B cell (primary cell): ENCODE measurements at regions not wholly inside any gene's neighbourhood (a gene's known extent, or its start where the extent isn't known, plus 50 kb on each side); places are given as distances from the start of the nearest gene placed in this dataset.

Source experiments
- ATAC-seq: fragments of 200-7000 bp; cut with Tn5 transposase; one replicate; pipeline ENCODE4 v1.10.0; 2021; ENCODE audit warnings: low read depth, mild to moderate bottlenecking, moderate number of reproducible peaks, moderate library complexity
- CTCF ChIA-PET: fragments of 350-600 bp; sonication (Branson Sonifier 250); formaldehyde crosslinking; loops from one replicate; lab custom pipeline; 2021; ENCODE audit warnings: antibody characterized with exemption, inconsistent platforms; lab: Charles Lee
- POLR2A ChIA-PET: fragments of 350-600 bp; sonication (Branson Sonifier 250); formaldehyde crosslinking; loops from one replicate; lab custom pipeline; 2021; ENCODE audit warnings: antibody characterized with exemption; lab: Charles Lee
- DNase-seq: peaks from one replicate; pipeline ENCODE4 v3.0.0; 2013
- H2AFZ ChIP-seq: 2 replicates; pipeline ENCODE4 v1.6.1; 2012; ENCODE audit warnings: mild to moderate bottlenecking, low read depth, low read length; ENCODE audit not compliant: insufficient read depth, poor library complexity, severe bottlenecking
- H3K27ac ChIP-seq, 2 donors: 1 replicate in 1 of 2; 2 replicates in 1 of 2; pipeline ENCODE4 v1.5.1; 2012 to 2013; ENCODE audit warnings: low read length in 2 of 2, mild to moderate bottlenecking in 2 of 2, moderate library complexity in 1 of 2
- H3K27me3 ChIP-seq, 4 experiments: fragments of 200-600 bp in 1 of 4; sonication (generic) in 1 of 4; replicated peaks in 1 of 4; 1 replicate in 2 of 4; 2 replicates in 2 of 4; pipeline versions ENCODE4 v1.6.1 to v1.7.0; 2013 to 2016; ENCODE audit warnings: low read length in 3 of 4, mild to moderate bottlenecking in 2 of 4, mixed read lengths in 1 of 4, moderate library complexity in 1 of 4; ENCODE audit not compliant: insufficient read depth in 4 of 4, control insufficient read depth in 3 of 4; ENCODE audit errors: control extremely low read depth in 1 of 4
- H3K36me3 ChIP-seq, 2 experiments: replicated peaks in 1 of 2; 1 replicate in 1 of 2; 2 replicates in 1 of 2; pipeline versions ENCODE4 v1.6.1 to v1.7.1; 2013; ENCODE audit warnings: low read length in 1 of 2; ENCODE audit not compliant: insufficient read depth in 2 of 2, control insufficient read depth in 1 of 2; ENCODE audit errors: control extremely low read depth in 1 of 2, extremely low read depth in 1 of 2
- H3K4me1 ChIP-seq, 2 donors: fragments of 200-600 bp in 1 of 2; sonication (generic) in 1 of 2; 1 replicate in 1 of 2; 2 replicates in 1 of 2; pipeline versions ENCODE4 v1.5.1 to v1.6.1; 2013 to 2017; ENCODE audit warnings: low read length in 2 of 2; ENCODE audit not compliant: control insufficient read depth in 2 of 2, insufficient read depth in 2 of 2
- H3K4me2 ChIP-seq: replicated peaks from 2 replicates; pipeline ENCODE3; 2012; ENCODE audit warnings: mild to moderate bottlenecking, low read depth, low read length; ENCODE audit not compliant: poor library complexity, severe bottlenecking
- H3K4me3 ChIP-seq, 5 experiments: fragments of 200-600 bp in 1 of 5; sonication (generic) in 1 of 5; 1 replicate in 3 of 5; 2 replicates in 2 of 5; pipeline versions ENCODE4 v1.5.1 to v1.7.0; 2011 to 2016; ENCODE audit warnings: low read length in 4 of 5, mild to moderate bottlenecking in 4 of 5, low read depth in 2 of 5, control low read depth in 1 of 5, moderate library complexity in 1 of 5; ENCODE audit not compliant: insufficient read depth in 1 of 5; ENCODE audit errors: control extremely low read depth in 1 of 5, extremely low read depth in 1 of 5
- H3K79me2 ChIP-seq: fragments of 200-600 bp; sonication (generic); one replicate; pipeline ENCODE4 v1.6.0; 2016; ENCODE audit warnings: low read length; ENCODE audit not compliant: control insufficient read depth, insufficient read depth
- H3K9ac ChIP-seq: fragments of 200-600 bp; sonication (generic); 2 replicates; pipeline ENCODE4 v1.6.1; 2017; ENCODE audit warnings: mild to moderate bottlenecking, low read length, moderate library complexity
- H3K9me3 ChIP-seq, 3 donors: one replicate each; pipeline versions ENCODE4 v1.6.1 to v1.7.1; 2013; ENCODE audit warnings: low read length in 2 of 3; ENCODE audit not compliant: control insufficient read depth in 2 of 3, insufficient read depth in 1 of 3; ENCODE audit errors: control extremely low read depth in 1 of 3
- H4K20me1 ChIP-seq: 2 replicates; pipeline ENCODE4 v1.6.0; 2012; ENCODE audit warnings: mild to moderate bottlenecking, low read length; ENCODE audit not compliant: insufficient read depth, control insufficient read depth, poor library complexity, severe bottlenecking
- H3K27ac Mint-ChIP-seq: one replicate; pipeline ENCODE4 v1.8.0; 2021; ENCODE audit warnings: mixed read lengths
- H3K27me3 Mint-ChIP-seq: one replicate; pipeline ENCODE4 v1.8.0; 2021; ENCODE audit warnings: mixed read lengths
- H3K4me1 Mint-ChIP-seq: one replicate; pipeline ENCODE4 v1.8.0; 2021; ENCODE audit warnings: mixed read lengths
- H3K4me3 Mint-ChIP-seq: one replicate; pipeline ENCODE4 v1.8.0; 2021; ENCODE audit warnings: mixed read lengths
- H3K9me3 Mint-ChIP-seq: one replicate; pipeline ENCODE4 v1.8.0; 2022; ENCODE audit warnings: mixed read lengths; ENCODE audit not compliant: insufficient read depth
- EZH2 ChIP-seq: IDR thresholded peaks from 2 replicates; pipeline ENCODE4 v1.6.1; 2012; ENCODE audit warnings: borderline replicate concordance, low read depth, mild to moderate bottlenecking, moderate library complexity, low read length; ENCODE audit not compliant: insufficient read depth, poor library complexity, severe bottlenecking
- WGBS: methylation state at CpG from one replicate; pipeline ENCODE4 v1.1.5; 2013; ENCODE audit warnings: missing lambda C conversion rate; ENCODE audit not compliant: insufficient coverage; 5-methylcytosine and 5-hydroxymethylcytosine counted together
- intact Hi-C: fragments of 100-400 bp; cut with micrococcal nuclease; formaldehyde crosslinking; loops from one replicate; pipeline ENCODE4 v1.10.0; 2022
- TF ChIP-seq, protein P1 (sequence below): fragments of 200-600 bp; IDR thresholded peaks from one replicate; pipeline ENCODE4 v1.8.0; 2022; ENCODE audit warnings: antibody characterized with exemption, mild to moderate bottlenecking

- Histone ChIP-seq H3K27me3 (no peaks in the 10 kb centered on the region), H3K9ac (no peak overlapping the region), H2AFZ (no peak overlapping the region), H3K4me3 (no peak overlapping the region), H3K79me2 (no peaks in the 10 kb centered on the region), H3K36me3 (no peaks in the 10 kb centered on the region), H4K20me1 (no peaks in the 10 kb centered on the region), H3K9me3 (no peaks in the 10 kb centered on the region), H3K4me1 (peaks cover 0 to 1% of the 10 kb centered on the region in 2 donors), H3K4me2 (no peak overlapping the region), H3K27ac (no peak overlapping the region)
- Mint-ChIP-seq H3K4me3 (no peak overlapping the region), H3K9me3 (no peaks in the 10 kb centered on the region), H3K4me1 (peaks cover 1% of the 10 kb centered on the region), H3K27ac (no peak overlapping the region), H3K27me3 (no peaks in the 10 kb centered on the region)
- 96% methylated on average over 7 of the region's 7 CpGs for WGBS
- ATAC-seq (no peak), DNase-seq (no peak)
- intact Hi-C loops: no loop called here
- TF ChIP-seq, protein P1, sequence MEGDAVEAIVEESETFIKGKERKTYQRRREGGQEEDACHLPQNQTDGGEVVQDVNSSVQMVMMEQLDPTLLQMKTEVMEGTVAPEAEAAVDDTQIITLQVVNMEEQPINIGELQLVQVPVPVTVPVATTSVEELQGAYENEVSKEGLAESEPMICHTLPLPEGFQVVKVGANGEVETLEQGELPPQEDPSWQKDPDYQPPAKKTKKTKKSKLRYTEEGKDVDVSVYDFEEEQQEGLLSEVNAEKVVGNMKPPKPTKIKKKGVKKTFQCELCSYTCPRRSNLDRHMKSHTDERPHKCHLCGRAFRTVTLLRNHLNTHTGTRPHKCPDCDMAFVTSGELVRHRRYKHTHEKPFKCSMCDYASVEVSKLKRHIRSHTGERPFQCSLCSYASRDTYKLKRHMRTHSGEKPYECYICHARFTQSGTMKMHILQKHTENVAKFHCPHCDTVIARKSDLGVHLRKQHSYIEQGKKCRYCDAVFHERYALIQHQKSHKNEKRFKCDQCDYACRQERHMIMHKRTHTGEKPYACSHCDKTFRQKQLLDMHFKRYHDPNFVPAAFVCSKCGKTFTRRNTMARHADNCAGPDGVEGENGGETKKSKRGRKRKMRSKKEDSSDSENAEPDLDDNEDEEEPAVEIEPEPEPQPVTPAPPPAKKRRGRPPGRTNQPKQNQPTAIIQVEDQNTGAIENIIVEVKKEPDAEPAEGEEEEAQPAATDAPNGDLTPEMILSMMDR: no peak
- POLR2A ChIA-PET: interaction anchor here (0.6 kb wide), 1 partner anchor 8 kb away, joined by 5 read pairs; no protein-coding TSS in a partner anchor
- CTCF ChIA-PET: no interaction called here
These were observed 59.0 kb upstream of the KCNK12 start for GRCh38 chr2:47629501-47630460.

GRCh38 chr2:47628904-47629303, 58.1 kb upstream of the KCNK12 start:
- Mint-ChIP-seq H3K4me1 (peaks cover 5% of the 10 kb centered on the region), H3K27ac (no peak overlapping the region), H3K27me3 (no peaks in the 10 kb centered on the region), H3K4me3 (no peak overlapping the region), H3K9me3 (no peaks in the 10 kb centered on the region)
- WGBS: 100% methylated on average over 1 of the region's 3 CpGs
- H3K4me2 ChIP-seq: no peak overlapping the region
- no peaks in the 10 kb centered on the region for H3K27me3 ChIP-seq
- TF ChIP-seq, protein P1: no peak
- TF ChIP-seq EZH2: no peak
- H2AFZ ChIP-seq: no peak overlapping the region
- CTCF ChIA-PET: interaction anchor here (0.7 kb wide), 1 partner anchor 377 kb away, joined by 3 read pairs; no protein-coding TSS in a partner anchor
- intact Hi-C loops: no loop called here
- POLR2A ChIA-PET: no interaction called here
- DNase-seq (no peak), ATAC-seq (no peak)
- peaks cover under 1 to 2% of the 10 kb centered on the region in 2 donors for H3K4me1 ChIP-seq
- no peaks in the 10 kb centered on the region for H3K79me2 ChIP-seq
- no peak overlapping the region for H3K4me3 ChIP-seq
- no peaks in the 10 kb centered on the region for H3K36me3 ChIP-seq
- H3K9ac ChIP-seq: no peak overlapping the region
- no peaks in the 10 kb centered on the region for H3K9me3 ChIP-seq
- H4K20me1 ChIP-seq: no peaks in the 10 kb centered on the region
- no peak overlapping the region for H3K27ac ChIP-seq
